ENCODE measurements at regions not wholly inside any gene's neighbourhood (a gene's known extent, or its start where the extent isn't known, plus 50 kb on each side); places are given as distances from the start of the nearest gene placed in this dataset.

GRCh38 chr13:34886987-34887386 lies 55.1 kb upstream of the NBEA start:
- H3K4me3 ChIP-seq (replicated peaks; ENCODE audit: low read depth, low read length) = no peak overlapping the region
- no peak for DNase-seq (ENCODE audit: extremely low read depth, insufficient read length)
- H3K36me3 ChIP-seq (ENCODE audit: control insufficient read depth, insufficient read depth, low read length) = no peaks in the 10 kb centered on the region
- H3K27me3 ChIP-seq (replicated peaks; ENCODE audit: control insufficient read depth, insufficient read depth, low read length) = no peaks in the 10 kb centered on the region
- TF ChIP-seq CTCF (IDR thresholded peaks at IDR 0.05; ENCODE audit: insufficient read depth, low read length, poor library complexity, severe bottlenecking) = no peak
